WERI-Rb-1 (cell line): ENCODE measurements at regions not wholly inside any gene's neighbourhood (a gene's known extent, or its start where the extent isn't known, plus 50 kb on each side); places are given as distances from the start of the nearest gene placed in this dataset.
"Not testable (repeated sequence)": the region's sequence is repeated elsewhere in the genome, so short reads cannot be mapped to it uniquely, and the experiment has no call there.

ENCODE experiments used
- DNase-seq: peaks from one replicate; pipeline ENCODE4 v3.0.0-alpha.2; 2020
- H3K27ac ChIP-seq: fragments of 250-450 bp; sonication (Bioruptor Pico); 2 replicates; pipeline ENCODE4 v1.5.1; 2020; ENCODE audit warnings: mild to moderate bottlenecking, moderate library complexity
- H3K27me3 ChIP-seq: fragments of 250-450 bp; sonication (Bioruptor Pico); 2 replicates; pipeline ENCODE4 v1.5.1; 2021; ENCODE audit warnings: mild to moderate bottlenecking, low read depth, moderate library complexity; ENCODE audit not compliant: insufficient read depth, severe bottlenecking
- H3K36me3 ChIP-seq: fragments of 250-450 bp; sonication (Bioruptor Pico); 2 replicates; pipeline ENCODE4 v1.5.1; 2020; ENCODE audit warnings: mild to moderate bottlenecking, moderate library complexity
- H3K4me3 ChIP-seq: 2 replicates; pipeline ENCODE4 v1.5.1; 2011; ENCODE audit warnings: low read depth, mild to moderate bottlenecking, control low read depth, low read length
- H3K9me3 ChIP-seq: fragments of 250-450 bp; sonication (Bioruptor Pico); 2 replicates; pipeline ENCODE4 v1.5.1; 2021; ENCODE audit warnings: mild to moderate bottlenecking, moderate library complexity; ENCODE audit not compliant: severe bottlenecking
- TF ChIP-seq, protein P1 (sequence below): IDR thresholded peaks from 2 replicates; pipeline ENCODE4 v1.5.1; 2011; ENCODE audit warnings: low read depth, mild to moderate bottlenecking, control low read depth, inconsistent platforms, low read length

DNA sequence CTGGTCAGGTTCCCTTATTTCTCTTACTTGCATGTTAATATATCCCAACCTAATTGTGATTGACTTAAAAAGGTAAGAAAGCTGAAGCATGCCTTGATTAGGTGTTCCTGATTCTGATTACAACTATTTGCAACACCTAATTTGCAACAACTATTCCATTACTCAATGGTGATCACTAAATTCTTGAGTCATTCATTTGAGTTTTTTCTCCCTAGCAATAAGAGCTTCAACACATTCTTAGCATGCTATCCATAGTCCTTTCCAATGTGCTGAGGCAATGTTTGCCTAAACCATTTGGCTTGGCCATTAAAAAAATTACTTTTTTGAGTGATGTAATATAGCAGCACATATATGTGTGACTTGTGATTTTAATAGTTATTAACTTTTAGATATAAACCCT is 851.4 kb downstream of the TRAM1L1 start:
- TF ChIP-seq, protein P1, sequence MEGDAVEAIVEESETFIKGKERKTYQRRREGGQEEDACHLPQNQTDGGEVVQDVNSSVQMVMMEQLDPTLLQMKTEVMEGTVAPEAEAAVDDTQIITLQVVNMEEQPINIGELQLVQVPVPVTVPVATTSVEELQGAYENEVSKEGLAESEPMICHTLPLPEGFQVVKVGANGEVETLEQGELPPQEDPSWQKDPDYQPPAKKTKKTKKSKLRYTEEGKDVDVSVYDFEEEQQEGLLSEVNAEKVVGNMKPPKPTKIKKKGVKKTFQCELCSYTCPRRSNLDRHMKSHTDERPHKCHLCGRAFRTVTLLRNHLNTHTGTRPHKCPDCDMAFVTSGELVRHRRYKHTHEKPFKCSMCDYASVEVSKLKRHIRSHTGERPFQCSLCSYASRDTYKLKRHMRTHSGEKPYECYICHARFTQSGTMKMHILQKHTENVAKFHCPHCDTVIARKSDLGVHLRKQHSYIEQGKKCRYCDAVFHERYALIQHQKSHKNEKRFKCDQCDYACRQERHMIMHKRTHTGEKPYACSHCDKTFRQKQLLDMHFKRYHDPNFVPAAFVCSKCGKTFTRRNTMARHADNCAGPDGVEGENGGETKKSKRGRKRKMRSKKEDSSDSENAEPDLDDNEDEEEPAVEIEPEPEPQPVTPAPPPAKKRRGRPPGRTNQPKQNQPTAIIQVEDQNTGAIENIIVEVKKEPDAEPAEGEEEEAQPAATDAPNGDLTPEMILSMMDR, result no peak
- H3K27me3 ChIP-seq, result no peaks in the 10 kb centered on the region
- no peak overlapping the region for H3K27ac ChIP-seq
- no peaks in the 10 kb centered on the region for H3K36me3 ChIP-seq
- DNase-seq, result no peak
- H3K4me3 ChIP-seq, result no peak overlapping the region
- H3K9me3 ChIP-seq, result no peaks in the 10 kb centered on the region

DNA sequence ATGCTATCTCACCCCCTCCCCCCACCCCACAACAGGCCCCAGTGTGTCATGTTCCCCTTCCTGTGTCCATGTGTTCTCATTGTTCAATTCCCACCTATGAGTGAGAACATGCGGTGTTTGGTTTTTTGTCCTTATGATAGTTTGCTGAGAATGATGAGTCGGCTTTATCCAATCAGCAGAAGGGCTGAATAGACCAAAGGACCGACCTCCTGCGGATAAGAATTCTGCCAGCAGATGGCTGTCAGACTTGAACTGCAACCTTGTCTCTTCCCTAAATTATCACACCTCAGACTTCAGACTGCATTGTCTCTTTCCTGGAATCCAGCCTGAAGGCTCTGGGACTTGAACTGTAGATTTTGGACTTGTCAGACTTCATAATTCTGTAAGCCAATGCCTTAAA is 853.4 kb downstream of the TRAM1L1 start:
- not testable (repeated sequence) for H3K27me3 ChIP-seq

DNA sequence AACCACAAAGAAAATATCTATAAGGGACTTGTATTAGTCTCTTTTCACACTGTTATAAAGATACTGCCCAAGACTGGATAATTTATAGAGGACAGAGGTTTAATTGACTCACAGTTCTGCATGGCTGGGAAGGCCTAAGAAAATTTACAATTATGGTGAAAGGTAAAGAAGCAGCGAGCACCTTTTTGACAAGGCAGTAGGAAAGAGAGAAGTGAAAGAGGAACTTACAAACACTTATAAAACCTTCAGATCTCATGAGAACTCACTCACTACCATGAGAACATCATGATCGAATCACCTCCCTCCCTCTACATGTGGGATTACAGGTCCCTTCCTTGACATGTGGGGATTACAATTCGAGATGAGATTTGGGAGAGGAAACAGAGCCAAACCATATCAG is 856.0 kb downstream of the TRAM1L1 start:
- Histone ChIP-seq H3K4me3 (no peak overlapping the region), H3K36me3 (no peaks in the 10 kb centered on the region), H3K27me3 (no peaks in the 10 kb centered on the region), H3K9me3 (no peaks in the 10 kb centered on the region), H3K27ac (no peak overlapping the region)
- DNase-seq, result no peak
- TF ChIP-seq, protein P1, result no peak

More for the DNA sequence above, 853.4 kb downstream of the TRAM1L1 start:
- H3K4me3 ChIP-seq, H3K27ac ChIP-seq, H3K9me3 ChIP-seq, H3K36me3 ChIP-seq: not testable (repeated sequence)
- peak; percentile 51 for DNase-seq
- TF ChIP-seq, protein P1, result peak; percentile 36; the same call in 1 of the 2 replicates

DNA sequence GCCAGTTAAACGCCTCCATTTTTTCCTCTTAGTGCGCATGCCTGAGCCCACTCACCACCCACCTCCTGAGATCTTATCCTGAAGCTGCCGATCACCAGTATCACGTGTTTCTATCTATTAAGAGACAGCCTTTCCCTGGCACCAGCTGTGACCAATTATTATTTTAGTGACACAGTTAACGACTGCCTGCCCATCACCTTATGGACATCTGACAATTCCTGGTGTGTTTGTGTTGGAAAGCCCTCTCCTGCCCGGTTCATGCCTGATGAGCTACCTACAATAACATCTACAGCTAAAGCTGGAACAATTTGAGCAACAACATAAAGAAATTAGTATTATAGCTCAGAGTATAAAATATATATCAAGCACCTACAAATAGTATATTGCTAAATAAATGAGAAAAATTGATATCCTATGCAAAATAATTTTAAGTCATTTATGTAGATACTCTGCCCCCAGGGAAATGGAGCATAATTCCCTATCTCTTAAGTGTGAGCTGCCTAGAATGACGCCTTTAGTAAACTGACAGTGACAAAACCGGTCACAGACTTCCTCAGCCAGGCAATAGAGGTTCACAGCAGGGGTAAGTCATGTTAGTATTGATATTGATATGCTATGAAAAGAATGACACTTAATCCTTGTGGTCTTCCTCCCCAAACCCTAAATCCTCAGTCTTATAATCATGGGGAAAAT is 862.2 kb downstream of the TRAM1L1 start:
- Histone ChIP-seq H3K36me3 (no peaks in the 10 kb centered on the region), H3K27ac (no peak overlapping the region), H3K4me3 (no peak overlapping the region), H3K27me3 (no peaks in the 10 kb centered on the region), H3K9me3 (no peaks in the 10 kb centered on the region)
- DNase-seq, result no peak
- TF ChIP-seq, protein P1, result no peak

DNA sequence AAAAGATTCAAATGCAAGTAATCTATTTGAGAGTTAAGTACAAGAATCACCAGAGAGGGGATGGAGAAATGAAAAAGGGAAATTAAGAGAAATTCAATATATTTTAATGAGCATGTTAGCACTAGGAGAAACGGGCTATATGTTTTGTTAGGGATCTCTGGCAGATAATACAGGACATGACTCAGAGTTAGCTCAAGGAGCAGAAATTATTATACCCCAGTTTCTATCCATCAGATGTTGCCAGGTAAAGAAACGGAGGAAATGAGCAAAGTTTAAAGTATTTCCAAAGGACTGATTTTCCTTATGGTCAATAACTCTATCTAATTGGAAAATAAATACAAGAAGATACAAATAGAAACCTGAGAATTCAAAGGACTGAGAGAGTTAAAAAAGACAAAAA is 867.6 kb downstream of the TRAM1L1 start:
- no peak overlapping the region for H3K4me3 ChIP-seq
- no peak overlapping the region for H3K27ac ChIP-seq
- no peaks in the 10 kb centered on the region for H3K36me3 ChIP-seq
- no peaks in the 10 kb centered on the region for H3K9me3 ChIP-seq
- DNase-seq, result no peak
- TF ChIP-seq, protein P1, result no peak
- no peaks in the 10 kb centered on the region for H3K27me3 ChIP-seq

DNA sequence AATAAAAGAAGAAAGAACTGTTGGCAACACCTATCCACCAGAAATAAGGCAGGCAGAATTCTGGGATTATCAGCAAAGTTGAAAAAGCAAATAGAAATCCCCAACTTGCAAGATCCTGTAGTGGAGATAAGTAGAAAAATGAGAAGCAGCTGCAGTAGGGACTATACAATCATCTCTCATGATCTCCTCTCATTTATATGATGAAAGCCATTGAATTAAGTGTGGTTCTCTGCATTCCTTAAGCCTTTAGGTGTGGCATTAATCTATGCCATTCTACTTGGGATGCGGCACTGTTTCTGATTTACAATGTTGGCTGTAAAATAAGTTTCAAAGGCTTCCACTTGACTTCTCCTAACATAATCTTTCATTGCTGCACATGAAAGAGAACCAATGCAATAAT is 869.8 kb downstream of the TRAM1L1 start:
- no peaks in the 10 kb centered on the region for H3K27me3 ChIP-seq
- DNase-seq, result no peak
- no peaks in the 10 kb centered on the region for H3K36me3 ChIP-seq
- TF ChIP-seq, protein P1, result no peak
- H3K4me3 ChIP-seq, result no peak overlapping the region
- H3K27ac ChIP-seq, result no peak overlapping the region
- no peaks in the 10 kb centered on the region for H3K9me3 ChIP-seq
